Type B pancreatic cell (in vitro differentiated cells): ENCODE measurements at regions not wholly inside any gene's neighbourhood (a gene's known extent, or its start where the extent isn't known, plus 50 kb on each side); places are given as distances from the start of the nearest gene placed in this dataset.

Experiments used
- DNase-seq: peaks from one replicate; pipeline ENCODE4 v3.0.0; 2021; ENCODE audit warnings: mixed read lengths; ENCODE audit not compliant: unreplicated experiment; ENCODE audit errors: extremely low spot score
- H3K27ac Mint-ChIP-seq: 2 replicates; pipeline ENCODE4 v1.8.0; 2021; ENCODE audit warnings: mild to moderate bottlenecking, mixed read lengths
- H3K27me3 Mint-ChIP-seq: 2 replicates; pipeline ENCODE4 v1.8.0; 2021; ENCODE audit warnings: mixed read lengths
- H3K36me3 Mint-ChIP-seq: 2 replicates; pipeline ENCODE4 v1.8.0; 2021; ENCODE audit warnings: mixed read lengths
- H3K4me1 Mint-ChIP-seq: one replicate; pipeline ENCODE4 v1.8.0; 2021; ENCODE audit warnings: mixed read lengths; ENCODE audit not compliant: unreplicated experiment
- H3K4me3 Mint-ChIP-seq: 2 replicates; pipeline ENCODE4 v1.8.0; 2021; ENCODE audit warnings: mild to moderate bottlenecking, mixed read lengths
- H3K9me3 Mint-ChIP-seq: 2 replicates; pipeline ENCODE4 v1.8.0; 2021; ENCODE audit warnings: mixed read lengths
- TF ChIP-seq, protein P1 (sequence below): fragments of 200-600 bp; sonication (generic); conservative IDR thresholded peaks from 2 replicates; pipeline ENCODE4 v1.5.0; 2021; ENCODE audit warnings: antibody characterized with exemption, mild to moderate bottlenecking

DNA sequence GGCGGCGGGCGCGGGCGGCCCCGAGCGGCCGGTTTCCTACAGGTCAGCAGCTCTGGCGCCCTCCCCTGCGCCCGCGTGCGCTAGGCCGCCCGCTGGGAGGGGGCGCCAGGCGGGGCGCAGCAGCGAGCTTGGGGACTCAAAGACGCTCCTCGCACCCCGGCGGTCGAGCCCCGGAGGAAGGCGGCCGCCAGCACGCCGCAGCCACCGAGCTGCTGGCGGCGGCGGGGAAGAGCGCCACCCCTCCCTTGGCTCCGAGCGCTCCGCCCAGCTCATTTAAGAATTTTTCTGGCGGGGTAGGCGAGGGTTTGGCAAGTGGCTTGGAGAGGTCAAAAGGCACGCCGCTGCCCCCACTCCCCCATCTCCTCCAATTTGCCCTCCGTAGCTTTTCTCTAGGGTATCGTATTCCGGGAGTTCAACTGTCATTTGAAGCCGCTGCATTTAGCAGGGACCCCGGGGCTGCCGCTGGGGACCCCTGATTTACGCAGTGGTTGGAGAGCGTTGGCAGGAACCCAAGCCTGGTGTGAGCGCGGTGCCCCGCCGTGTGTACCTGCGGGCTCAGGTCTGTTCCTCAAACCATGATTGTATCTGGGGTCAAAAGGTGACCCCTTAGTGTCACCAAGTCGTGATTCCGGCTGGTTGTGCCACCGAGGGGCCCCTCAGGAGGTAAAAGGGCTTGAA, 59.5 kb upstream of the GSE1 start:
- H3K27ac Mint-ChIP-seq: peak overlapping the region; percentile 96
- H3K4me3 Mint-ChIP-seq: peak overlapping the region; percentile 99
- TF ChIP-seq, protein P1, sequence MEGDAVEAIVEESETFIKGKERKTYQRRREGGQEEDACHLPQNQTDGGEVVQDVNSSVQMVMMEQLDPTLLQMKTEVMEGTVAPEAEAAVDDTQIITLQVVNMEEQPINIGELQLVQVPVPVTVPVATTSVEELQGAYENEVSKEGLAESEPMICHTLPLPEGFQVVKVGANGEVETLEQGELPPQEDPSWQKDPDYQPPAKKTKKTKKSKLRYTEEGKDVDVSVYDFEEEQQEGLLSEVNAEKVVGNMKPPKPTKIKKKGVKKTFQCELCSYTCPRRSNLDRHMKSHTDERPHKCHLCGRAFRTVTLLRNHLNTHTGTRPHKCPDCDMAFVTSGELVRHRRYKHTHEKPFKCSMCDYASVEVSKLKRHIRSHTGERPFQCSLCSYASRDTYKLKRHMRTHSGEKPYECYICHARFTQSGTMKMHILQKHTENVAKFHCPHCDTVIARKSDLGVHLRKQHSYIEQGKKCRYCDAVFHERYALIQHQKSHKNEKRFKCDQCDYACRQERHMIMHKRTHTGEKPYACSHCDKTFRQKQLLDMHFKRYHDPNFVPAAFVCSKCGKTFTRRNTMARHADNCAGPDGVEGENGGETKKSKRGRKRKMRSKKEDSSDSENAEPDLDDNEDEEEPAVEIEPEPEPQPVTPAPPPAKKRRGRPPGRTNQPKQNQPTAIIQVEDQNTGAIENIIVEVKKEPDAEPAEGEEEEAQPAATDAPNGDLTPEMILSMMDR: peak; percentile 38
- H3K36me3 Mint-ChIP-seq: no peaks in the 10 kb centered on the region
- no peaks in the 10 kb centered on the region for H3K27me3 Mint-ChIP-seq
- no peak for DNase-seq
- peaks cover 33% of the 10 kb centered on the region for H3K4me1 Mint-ChIP-seq
- H3K9me3 Mint-ChIP-seq: no peaks in the 10 kb centered on the region

DNA sequence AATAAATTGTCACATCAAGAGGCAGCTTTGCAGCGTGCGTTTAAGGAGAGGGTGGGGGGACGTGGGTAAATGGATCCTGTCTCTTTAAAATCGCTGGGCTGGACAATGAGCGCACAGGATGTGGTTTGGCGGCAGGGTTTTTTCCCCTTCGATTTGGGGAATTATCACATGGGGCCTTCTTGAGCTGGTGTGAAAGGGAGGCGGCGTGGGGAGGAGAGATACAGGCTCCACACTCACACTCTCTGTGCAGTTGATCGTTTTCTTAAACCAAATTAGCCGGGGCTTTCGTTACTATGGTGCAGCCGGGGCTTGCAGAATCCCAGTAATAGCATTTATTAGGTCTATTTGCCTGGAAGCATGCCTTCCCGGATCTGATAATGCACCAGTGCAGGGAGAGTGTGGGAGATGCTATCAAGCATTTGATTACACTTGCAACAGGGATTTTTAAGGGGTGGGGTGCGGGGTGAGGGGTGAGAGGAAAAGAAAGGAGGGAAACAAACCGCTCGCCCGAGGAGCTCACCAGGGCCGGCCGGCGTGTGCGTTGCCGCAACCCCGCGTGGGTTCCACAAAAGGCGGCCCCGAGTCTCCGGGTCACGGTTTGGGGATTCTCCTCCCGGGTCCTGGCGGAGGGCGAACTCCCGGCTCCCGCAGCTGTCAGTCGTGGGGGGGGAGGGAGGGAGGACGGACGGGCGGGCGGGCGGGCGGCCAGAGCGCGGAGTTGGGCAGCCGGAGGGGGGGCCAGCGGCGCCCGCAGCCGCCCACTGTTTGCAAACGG, 58.8 kb upstream of the GSE1 start:
- no peak for DNase-seq
- TF ChIP-seq, protein P1: no peak
- H3K4me1 Mint-ChIP-seq: peaks cover 33% of the 10 kb centered on the region

DNA sequence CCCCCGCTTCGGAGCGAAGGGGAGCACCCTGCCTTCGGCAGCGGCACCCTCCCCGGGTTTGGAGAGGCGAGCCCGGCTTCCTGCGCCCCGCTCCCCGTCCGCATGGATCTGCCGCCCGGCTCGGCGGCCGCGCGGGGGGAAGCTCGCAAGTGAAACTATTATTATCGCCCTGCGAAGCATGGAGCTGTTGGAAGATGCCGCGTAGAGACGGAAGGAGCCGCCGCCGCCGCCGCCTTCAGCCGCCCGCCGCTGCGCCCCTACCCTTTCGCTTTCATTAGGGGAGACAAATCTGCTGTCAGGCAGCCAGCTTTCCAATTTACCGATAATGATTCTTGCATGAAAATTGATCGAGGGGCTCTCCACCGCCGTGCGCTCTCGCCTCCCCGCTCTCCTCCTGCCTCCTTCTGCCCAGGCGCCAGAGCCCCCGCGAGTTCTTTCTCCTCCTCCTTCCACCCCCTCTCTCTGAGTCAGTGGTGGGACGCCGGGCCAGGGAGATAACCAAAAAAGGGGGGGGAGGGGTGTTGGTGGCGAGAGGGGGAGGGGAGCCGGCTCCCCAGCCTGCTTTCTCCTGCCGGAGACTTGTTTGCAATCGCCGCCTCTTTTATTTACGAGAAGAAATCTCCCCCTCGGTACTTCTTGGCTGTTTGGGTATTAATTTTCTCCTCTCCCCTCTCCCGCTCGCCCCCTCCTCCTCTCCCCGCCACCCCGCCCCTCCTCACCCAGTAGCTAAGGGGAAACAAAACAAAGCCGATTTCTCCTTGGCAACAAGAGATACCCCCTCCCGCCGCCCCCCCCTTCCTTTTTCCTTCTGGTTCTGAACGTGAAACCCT, 58.0 kb upstream of the GSE1 start:
- H3K36me3 Mint-ChIP-seq: no peaks in the 10 kb centered on the region
- peaks cover 38% of the 10 kb centered on the region for H3K4me1 Mint-ChIP-seq
- H3K27me3 Mint-ChIP-seq: no peaks in the 10 kb centered on the region
- H3K4me3 Mint-ChIP-seq: peak overlapping the region; percentile 98
- no peaks in the 10 kb centered on the region for H3K9me3 Mint-ChIP-seq
- TF ChIP-seq, protein P1: no peak
- DNase-seq: no peak
- H3K27ac Mint-ChIP-seq: peak overlapping the region; percentile 91

More for the DNA sequence above, 58.8 kb upstream of the GSE1 start:
- Mint-ChIP-seq H3K27me3 (no peaks in the 10 kb centered on the region), H3K9me3 (no peaks in the 10 kb centered on the region), H3K36me3 (no peaks in the 10 kb centered on the region), H3K4me3 (peak overlapping the region; percentile 99), H3K27ac (peak overlapping the region; percentile 96)

DNA sequence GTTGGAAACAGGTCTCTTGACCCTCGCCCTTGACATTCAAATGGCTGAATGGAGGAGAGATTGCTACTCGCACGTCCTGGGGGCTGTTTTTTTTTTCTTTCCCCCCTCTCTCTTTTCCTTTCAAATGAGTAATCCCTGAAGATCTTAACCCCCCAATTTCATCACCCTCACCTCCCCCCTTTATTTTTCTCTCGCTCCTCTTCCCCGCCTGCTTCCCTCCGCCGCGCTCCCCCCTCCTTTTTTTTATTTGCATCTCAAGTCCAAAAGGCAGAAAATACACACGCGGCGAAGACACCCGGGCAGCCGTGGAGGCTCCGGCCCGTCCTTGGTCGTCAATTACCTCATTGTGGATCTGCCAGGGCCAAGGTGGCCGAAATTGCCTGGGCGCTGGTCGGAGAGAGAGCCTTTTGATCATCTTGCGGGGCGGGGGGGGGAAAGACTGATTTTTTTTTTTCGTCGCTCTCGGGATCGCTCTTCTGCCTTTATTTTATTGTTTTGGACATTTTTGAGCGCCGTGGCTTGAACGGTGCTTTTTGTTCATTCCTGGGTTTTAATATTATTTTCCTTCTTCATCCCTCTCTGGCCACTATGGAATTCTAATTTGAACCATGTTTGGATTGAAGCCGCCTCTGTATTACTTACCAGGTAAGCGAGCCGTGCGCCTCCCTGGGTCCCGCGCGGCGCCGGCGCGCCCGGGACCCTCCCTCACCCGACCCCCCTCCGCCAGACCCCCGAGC, 57.2 kb upstream of the GSE1 start:
- H3K9me3 Mint-ChIP-seq: no peaks in the 10 kb centered on the region
- H3K36me3 Mint-ChIP-seq: no peaks in the 10 kb centered on the region
- peaks cover 38% of the 10 kb centered on the region for H3K4me1 Mint-ChIP-seq
- TF ChIP-seq, protein P1: no peak
- H3K4me3 Mint-ChIP-seq: peak overlapping the region; percentile 98
- peak overlapping the region; percentile 91 for H3K27ac Mint-ChIP-seq
- DNase-seq: no peak
- H3K27me3 Mint-ChIP-seq: no peaks in the 10 kb centered on the region

DNA sequence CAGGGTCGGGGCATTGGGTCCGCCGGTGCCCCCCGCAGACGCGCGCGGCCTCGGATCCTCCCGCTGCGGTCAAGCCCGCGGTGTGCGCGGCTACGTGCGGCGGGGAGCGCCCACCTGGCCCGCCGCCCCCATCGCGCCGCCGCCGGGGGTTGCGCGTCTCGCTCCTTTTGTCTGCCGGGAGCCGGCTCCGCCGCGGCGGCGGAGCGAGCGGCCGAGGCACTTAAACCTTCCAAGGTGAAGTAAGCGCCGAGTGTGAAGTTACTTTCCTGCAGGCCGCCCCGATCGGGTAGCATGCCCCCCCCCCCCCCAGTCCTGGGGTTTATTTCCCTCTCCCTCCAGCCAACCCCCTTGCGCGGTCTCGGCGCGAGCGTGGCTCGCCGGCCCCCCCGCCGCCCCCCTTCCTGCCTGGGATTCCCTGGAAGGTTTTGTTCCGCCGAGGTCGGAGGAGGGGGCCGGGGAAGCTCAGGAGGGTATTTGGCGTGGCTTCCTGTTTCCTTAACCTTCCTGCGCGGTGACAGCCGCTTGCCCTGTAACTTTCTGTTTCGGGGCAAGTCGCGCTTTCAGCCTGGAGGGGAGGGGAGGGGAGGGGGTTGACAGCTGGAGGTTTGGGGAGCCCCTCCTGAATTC, 56.6 kb upstream of the GSE1 start:
- Mint-ChIP-seq H3K4me1 (peaks cover 42% of the 10 kb centered on the region), H3K4me3 (peak overlapping the region; percentile 89), H3K27me3 (no peaks in the 10 kb centered on the region), H3K36me3 (no peaks in the 10 kb centered on the region), H3K9me3 (no peaks in the 10 kb centered on the region), H3K27ac (peak overlapping the region; percentile 96)
- no peak for DNase-seq
- TF ChIP-seq, protein P1: no peak
